Tibial nerve (tissue), 3 donors: ENCODE measurements at regions not wholly inside any gene's neighbourhood (a gene's known extent, or its start where the extent isn't known, plus 50 kb on each side); places are given as distances from the start of the nearest gene placed in this dataset.

Source experiments
- EP300 ChIP-seq, 2 donors: sonication (generic); formaldehyde crosslinking; IDR thresholded peaks; one replicate each; pipeline ENCODE4 v1.6.1; 2017; ENCODE audit warnings: antibody characterized with exemption in 2 of 2, mild to moderate bottlenecking in 1 of 2
- POLR2A ChIP-seq, 2 donors: fragments of 450-650 bp; IDR thresholded peaks; one replicate each; pipeline ENCODE4 v1.6.1; 2017; ENCODE audit warnings: antibody characterized with exemption in 2 of 2, mild to moderate bottlenecking in 2 of 2, moderate library complexity in 2 of 2

GRCh38 chrX:45668686-45669443 lies 468.2 kb upstream of the DIPK2B start:
- no peak for TF ChIP-seq POLR2A (IDR thresholded peaks at IDR 0.05)
- TF ChIP-seq EP300 (IDR thresholded peaks at IDR 0.05): no peak
